Prostate gland (tissue), 2 donors: ENCODE measurements at regions not wholly inside any gene's neighbourhood (a gene's known extent, or its start where the extent isn't known, plus 50 kb on each side); places are given as distances from the start of the nearest gene placed in this dataset.

ENCODE experiments used
- DNase-seq: peaks from one replicate; pipeline ENCODE4 v3.0.0-alpha.2; 2019; ENCODE audit warnings: low spot score
- H3K27ac ChIP-seq, 2 donors: fragments of 200-600 bp; sonication (generic); 2 replicates each; pipeline ENCODE4 v1.5.1; 2017 to 2019
- H3K27me3 ChIP-seq: fragments of 200-600 bp; sonication (generic); replicated peaks from 2 replicates; pipeline ENCODE4 v1.5.1; 2019; ENCODE audit not compliant: insufficient read depth
- H3K36me3 ChIP-seq, 2 donors: fragments of 200-600 bp; sonication (generic); 1 replicate in 1 of 2; 2 replicates in 1 of 2; pipeline versions ENCODE4 v1.5.1 to v1.8.1; 2017 to 2019
- H3K4me1 ChIP-seq: fragments of 200-600 bp; sonication (generic); replicated peaks from 2 replicates; pipeline ENCODE4 v1.5.1; 2019
- H3K4me3 ChIP-seq, 2 donors: fragments of 200-600 bp; sonication (generic); 2 replicates each; pipeline ENCODE4 v1.5.1; 2017 to 2019
- H3K9me3 ChIP-seq: fragments of 200-600 bp; sonication (generic); 2 replicates; pipeline ENCODE4 v1.5.1; 2017
- POLR2A ChIP-seq: fragments of 450-650 bp; IDR thresholded peaks from one replicate; pipeline ENCODE4 v1.6.1; 2016; ENCODE audit warnings: antibody characterized with exemption, mild to moderate bottlenecking
- POLR2AphosphoS5 ChIP-seq: sonication (generic); formaldehyde crosslinking; IDR thresholded peaks from one replicate; pipeline ENCODE4 v1.6.1; 2017; ENCODE audit warnings: antibody characterized with exemption
- WGBS: methylation state at CpG from one replicate; pipeline ENCODE4 v1.1.5; 2018; 5-methylcytosine and 5-hydroxymethylcytosine counted together
- intact Hi-C: fragments of 100-400 bp; cut with DNase I; formaldehyde crosslinking; loops from one replicate; pipeline ENCODE4 v1.14.2; 2022
- TF ChIP-seq, protein P1 (sequence below), 4 experiments: fragments of 200-600 bp in 2 of 4; fragments of 450-650 bp in 2 of 4; sonication (generic) in 2 of 4; IDR thresholded peaks; 1 replicate in 3 of 4; 2 replicates in 1 of 4; pipeline ENCODE4 v1.5.1; 2016 to 2019; ENCODE audit warnings: antibody characterized with exemption in 4 of 4, mild to moderate bottlenecking in 2 of 4, moderate library complexity in 2 of 4

DNA sequence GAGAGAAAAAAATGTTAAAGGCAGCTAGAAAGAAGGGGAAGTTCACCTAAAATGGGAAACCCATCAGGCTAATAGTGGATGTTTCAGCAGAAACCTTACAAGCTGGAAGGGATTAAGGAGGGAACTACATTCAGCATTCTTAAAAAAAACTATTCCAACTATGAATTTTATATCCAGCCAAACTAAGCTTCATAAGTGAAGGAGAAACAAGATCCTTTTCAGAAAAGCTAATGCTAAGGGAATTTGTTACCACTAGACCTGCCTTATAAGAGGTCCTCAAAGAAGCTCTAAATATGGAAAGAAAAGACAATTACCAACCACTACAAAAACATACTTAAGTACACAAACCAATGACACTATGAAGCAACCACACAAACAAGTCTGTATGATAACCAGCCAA is 59.2 kb upstream of the SLC35F1 start:
- intact Hi-C loops = no loop called here
- H3K27me3 ChIP-seq = no peaks in the 10 kb centered on the region
- H3K9me3 ChIP-seq = no peaks in the 10 kb centered on the region
- TF ChIP-seq POLR2AphosphoS5 = no peak
- TF ChIP-seq POLR2A = no peak
- TF ChIP-seq, protein P1, sequence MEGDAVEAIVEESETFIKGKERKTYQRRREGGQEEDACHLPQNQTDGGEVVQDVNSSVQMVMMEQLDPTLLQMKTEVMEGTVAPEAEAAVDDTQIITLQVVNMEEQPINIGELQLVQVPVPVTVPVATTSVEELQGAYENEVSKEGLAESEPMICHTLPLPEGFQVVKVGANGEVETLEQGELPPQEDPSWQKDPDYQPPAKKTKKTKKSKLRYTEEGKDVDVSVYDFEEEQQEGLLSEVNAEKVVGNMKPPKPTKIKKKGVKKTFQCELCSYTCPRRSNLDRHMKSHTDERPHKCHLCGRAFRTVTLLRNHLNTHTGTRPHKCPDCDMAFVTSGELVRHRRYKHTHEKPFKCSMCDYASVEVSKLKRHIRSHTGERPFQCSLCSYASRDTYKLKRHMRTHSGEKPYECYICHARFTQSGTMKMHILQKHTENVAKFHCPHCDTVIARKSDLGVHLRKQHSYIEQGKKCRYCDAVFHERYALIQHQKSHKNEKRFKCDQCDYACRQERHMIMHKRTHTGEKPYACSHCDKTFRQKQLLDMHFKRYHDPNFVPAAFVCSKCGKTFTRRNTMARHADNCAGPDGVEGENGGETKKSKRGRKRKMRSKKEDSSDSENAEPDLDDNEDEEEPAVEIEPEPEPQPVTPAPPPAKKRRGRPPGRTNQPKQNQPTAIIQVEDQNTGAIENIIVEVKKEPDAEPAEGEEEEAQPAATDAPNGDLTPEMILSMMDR (IDR thresholded peaks at IDR 0.05) = no peak
- no peak overlapping the region for H3K4me3 ChIP-seq
- DNase-seq = no peak
- no peak overlapping the region for H3K27ac ChIP-seq
- H3K36me3 ChIP-seq = no peaks in the 10 kb centered on the region
- no peaks in the 10 kb centered on the region for H3K4me1 ChIP-seq

DNA sequence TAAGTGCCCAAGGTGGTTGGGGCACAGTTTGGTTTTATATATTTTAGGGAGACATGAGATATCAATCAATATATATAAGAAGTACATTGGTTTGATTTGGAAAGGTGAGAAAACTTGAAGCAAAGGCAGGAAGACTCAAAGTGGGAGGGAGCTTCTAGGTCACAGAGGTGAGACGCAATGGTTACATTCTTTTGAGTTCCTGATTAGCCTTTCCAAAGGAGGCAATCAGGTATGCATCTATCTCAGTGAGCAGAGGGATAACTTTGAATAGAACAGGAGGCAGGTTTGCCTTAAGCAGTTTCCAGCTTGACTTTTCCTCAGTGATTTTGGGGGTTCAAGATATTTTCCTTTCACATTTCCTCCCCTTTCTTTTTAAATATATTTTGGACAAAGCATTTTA is 58.0 kb upstream of the SLC35F1 start:
- WGBS = 60% methylated on average over 1 of the region's 1 CpG
- intact Hi-C loops = no loop called here
- no peak overlapping the region for H3K27ac ChIP-seq
- no peak overlapping the region for H3K4me3 ChIP-seq
- no peaks in the 10 kb centered on the region for H3K4me1 ChIP-seq
- H3K36me3 ChIP-seq = no peaks in the 10 kb centered on the region
- no peaks in the 10 kb centered on the region for H3K9me3 ChIP-seq
- TF ChIP-seq POLR2AphosphoS5 = no peak
- TF ChIP-seq POLR2A = no peak
- TF ChIP-seq, protein P1 (IDR thresholded peaks at IDR 0.05) = no peak
- DNase-seq = no peak
- no peaks in the 10 kb centered on the region for H3K27me3 ChIP-seq
